Endothelial cell of umbilical vein (primary cell): ENCODE measurements at regions not wholly inside any gene's neighbourhood (a gene's known extent, or its start where the extent isn't known, plus 50 kb on each side); places are given as distances from the start of the nearest gene placed in this dataset.

Experiments used
- MAX ChIP-seq: IDR thresholded peaks from 2 replicates; pipeline ENCODE4 v1.6.1; 2011; ENCODE audit not compliant: insufficient read depth, insufficient read length
- POLR2A ChIP-seq: IDR thresholded peaks from 2 replicates; pipeline ENCODE4 v1.6.1; 2012; ENCODE audit warnings: low read depth, mild to moderate bottlenecking, control low read depth, low read length

GRCh38 chr6:163900570-163900969, 486.1 kb downstream of the QKI start:
- TF ChIP-seq POLR2A (no peak), MAX (no peak)
